H1 (cell line): ENCODE measurements at regions not wholly inside any gene's neighbourhood (a gene's known extent, or its start where the extent isn't known, plus 50 kb on each side); places are given as distances from the start of the nearest gene placed in this dataset.

Experiments used
- CTCF ChIA-PET: fragments of 300-600 bp; sonication (Branson Sonifier 250); formaldehyde crosslinking; loops from one replicate; lab custom pipeline; 2021; ENCODE audit not compliant: partially characterized antibody; lab: Charles Lee
- POLR2A ChIA-PET: fragments of 300-600 bp; sonication (Branson Sonifier 250); formaldehyde crosslinking; loops from one replicate; lab custom pipeline; 2021; ENCODE audit warnings: inconsistent platforms; ENCODE audit not compliant: partially characterized antibody; lab: Charles Lee
- DNase-seq, 2 experiments: peaks; one replicate each; pipeline versions ENCODE4 v3.0.0 to v3.0.0-alpha.2; 2010 to 2022; ENCODE audit warnings: low spot score in 2 of 2, low read depth in 1 of 2, mixed read lengths in 1 of 2
- FAIRE-seq: peaks from 2 replicates; lab custom pipeline; 2011; peaks lifted over from hg19 to GRCh38; lab: Jason Lieb, UNC
- H2AFZ ChIP-seq: 2 replicates; pipeline ENCODE4 v1.8.1; 2012; ENCODE audit warnings: low read length, inconsistent platforms
- H2AK5ac ChIP-seq: 2 replicates; pipeline ENCODE4 v1.6.1; 2013; ENCODE audit warnings: low read depth, low read length
- H2BK120ac ChIP-seq: replicated peaks from 2 replicates; pipeline ENCODE3; 2013; ENCODE audit warnings: low read depth, low read length, inconsistent platforms
- H2BK12ac ChIP-seq: 2 replicates; pipeline ENCODE4 v1.6.1; 2013; ENCODE audit warnings: low read depth, low read length
- H2BK15ac ChIP-seq: 2 replicates; pipeline ENCODE4 v1.6.1; 2013; ENCODE audit warnings: low read length
- H2BK20ac ChIP-seq: 2 replicates; pipeline ENCODE4 v1.6.1; 2013; ENCODE audit warnings: low read length
- H2BK5ac ChIP-seq: 2 replicates; pipeline ENCODE4 v1.6.1; 2013; ENCODE audit warnings: low read depth, low read length
- H3K14ac ChIP-seq: 2 replicates; pipeline ENCODE4 v1.6.1; 2013; ENCODE audit warnings: inconsistent platforms; ENCODE audit not compliant: insufficient read length
- H3K18ac ChIP-seq: 2 replicates; pipeline ENCODE4 v1.6.1; 2013; ENCODE audit warnings: low read length; ENCODE audit errors: extremely low read depth
- H3K23ac ChIP-seq: 2 replicates; pipeline ENCODE4 v1.6.1; 2013; ENCODE audit warnings: inconsistent platforms; ENCODE audit not compliant: insufficient read length
- H3K23me2 ChIP-seq: 2 replicates; pipeline ENCODE4 v1.6.1; 2013; ENCODE audit warnings: low read depth, low read length
- H3K27ac ChIP-seq: 2 replicates; pipeline ENCODE4 v1.6.1; 2011; ENCODE audit warnings: low read depth, low read length, inconsistent platforms
- H3K27me3 ChIP-seq, 4 experiments: replicated peaks in 1 of 4; 1 replicate in 1 of 4; 2 replicates in 3 of 4; pipeline versions ENCODE4 v1.6.1 to v1.8.1; 2011 to 2013; ENCODE audit warnings: low read length in 3 of 4, mild to moderate bottlenecking in 3 of 4, inconsistent platforms in 2 of 4, mixed read lengths in 2 of 4, moderate library complexity in 1 of 4; ENCODE audit not compliant: control insufficient read depth in 3 of 4, insufficient read depth in 3 of 4; ENCODE audit errors: extremely low read depth in 1 of 4
- H3K36me3 ChIP-seq, 4 experiments: 2 replicates each; pipeline versions ENCODE4 v1.6.1 to v1.8.1; 2011 to 2013; ENCODE audit warnings: mild to moderate bottlenecking in 4 of 4, low read length in 3 of 4, moderate library complexity in 2 of 4, control low read depth in 1 of 4, inconsistent platforms in 1 of 4; ENCODE audit not compliant: insufficient read depth in 4 of 4, control insufficient read depth in 2 of 4
- H3K4ac ChIP-seq: replicated peaks from 2 replicates; pipeline ENCODE3; 2013; ENCODE audit warnings: low read length, low read depth, mixed read lengths, inconsistent platforms; ENCODE audit not compliant: insufficient read length
- H3K4me1 ChIP-seq, 4 experiments: replicated peaks in 1 of 4; 1 replicate in 1 of 4; 2 replicates in 3 of 4; pipeline versions ENCODE4 v1.6.1 to v1.8.1; 2011 to 2013; ENCODE audit warnings: low read length in 3 of 4, inconsistent platforms in 2 of 4, mixed read lengths in 1 of 4; ENCODE audit not compliant: insufficient read depth in 4 of 4, control insufficient read depth in 3 of 4
- H3K4me2 ChIP-seq, 2 experiments: 2 replicates each; pipeline versions ENCODE4 v1.6.1 to v1.8.1; 2011 to 2013; ENCODE audit warnings: low read depth in 2 of 2, low read length in 2 of 2, control low read depth in 1 of 2, inconsistent platforms in 1 of 2, mild to moderate bottlenecking in 1 of 2; ENCODE audit not compliant: insufficient read depth in 1 of 2
- H3K4me3 ChIP-seq, 4 experiments: fragments of 200-600, 300-600 bp in 1 of 4; sonication (generic), shearing (Covaris generic), sonication (Bioruptor Twin) in 1 of 4; 2 replicates each; pipeline versions ENCODE4 v1.5.1 to v1.8.1; 2011 to 2016; ENCODE audit warnings: low read length in 4 of 4, low read depth in 3 of 4, control low read depth in 2 of 4, inconsistent platforms in 2 of 4, mild to moderate bottlenecking in 2 of 4, mixed read lengths in 1 of 4, moderate library complexity in 1 of 4; ENCODE audit not compliant: insufficient read depth in 2 of 4; ENCODE audit errors: extremely low read depth in 1 of 4
- H3K56ac ChIP-seq: replicated peaks from 2 replicates; pipeline ENCODE3; 2013; ENCODE audit warnings: low read depth, mild to moderate bottlenecking, mixed read lengths, low read length, inconsistent platforms; ENCODE audit not compliant: insufficient read length
- H3K79me1 ChIP-seq: 2 replicates; pipeline ENCODE4 v1.6.1; 2013; ENCODE audit warnings: low read depth, low read length, control low read depth
- H3K79me2 ChIP-seq, 2 experiments: 2 replicates each; pipeline versions ENCODE4 v1.6.1 to v1.8.1; 2012 to 2013; ENCODE audit warnings: low read length in 2 of 2, mild to moderate bottlenecking in 2 of 2, inconsistent platforms in 1 of 2; ENCODE audit not compliant: insufficient read depth in 2 of 2, control insufficient read depth in 1 of 2
- H3K9ac ChIP-seq, 4 experiments: replicated peaks in 1 of 4; 1 replicate in 1 of 4; 2 replicates in 3 of 4; pipeline versions ENCODE4 v1.6.1 to v1.8.1; 2011 to 2013; ENCODE audit warnings: low read depth in 3 of 4, low read length in 3 of 4, control low read depth in 2 of 4, mild to moderate bottlenecking in 2 of 4, moderate library complexity in 2 of 4, inconsistent platforms in 1 of 4; ENCODE audit errors: extremely low read depth in 1 of 4
- H3K9me3 ChIP-seq, 2 experiments: 2 replicates each; pipeline versions ENCODE4 v1.6.1 to v1.8.1; 2012 to 2013; ENCODE audit warnings: mild to moderate bottlenecking in 2 of 2, moderate library complexity in 2 of 2, control low read depth in 1 of 2, inconsistent platforms in 1 of 2, low read depth in 1 of 2, low read length in 1 of 2, mixed read lengths in 1 of 2; ENCODE audit not compliant: insufficient read depth in 2 of 2
- H4K20me1 ChIP-seq, 2 experiments: replicated peaks in 1 of 2; 2 replicates each; pipeline versions ENCODE3 to v1.8.1; 2011 to 2013; ENCODE audit warnings: inconsistent platforms in 2 of 2, low read length in 2 of 2, mild to moderate bottlenecking in 1 of 2; ENCODE audit not compliant: insufficient read depth in 2 of 2, control insufficient read depth in 1 of 2
- H4K5ac ChIP-seq: 2 replicates; pipeline ENCODE4 v1.6.1; 2013; ENCODE audit warnings: low read length, low read depth, mixed read lengths, inconsistent platforms; ENCODE audit not compliant: insufficient read length
- H4K8ac ChIP-seq: 2 replicates; pipeline ENCODE4 v1.8.0; 2013; ENCODE audit warnings: mild to moderate bottlenecking, moderate library complexity, low read length, inconsistent platforms; ENCODE audit not compliant: insufficient read depth; ENCODE audit errors: extremely low read depth
- H4K91ac ChIP-seq: replicated peaks from 2 replicates; pipeline ENCODE3; 2013; ENCODE audit warnings: low read length, mixed read lengths, inconsistent platforms; ENCODE audit not compliant: insufficient read length
- ATF2 ChIP-seq: IDR thresholded peaks from 2 replicates; pipeline ENCODE4 v1.6.1; 2012; ENCODE audit warnings: low read length, inconsistent platforms
- BACH1 ChIP-seq: IDR thresholded peaks from 2 replicates; pipeline ENCODE4 v1.6.1; 2012; ENCODE audit warnings: low read length, improper control_type of control experiment
- CBX8 ChIP-seq: fragments of 300-800, 300-1000 bp; sonication (generic); IDR thresholded peaks from 2 replicates; pipeline ENCODE4 v1.7.1; 2016; ENCODE audit warnings: low read depth, low read length, borderline replicate concordance
- EGR1 ChIP-seq: IDR thresholded peaks from 2 replicates; pipeline ENCODE4 v1.6.1; 2011; ENCODE audit warnings: low read depth, low read length, borderline replicate concordance
- KDM1A ChIP-seq: fragments of 200-600, 300-600 bp; sonication (generic); IDR thresholded peaks from 2 replicates; pipeline ENCODE4 v1.7.1; 2016; ENCODE audit warnings: mild to moderate bottlenecking, low read length, borderline replicate concordance
- MAFK ChIP-seq: IDR thresholded peaks from 2 replicates; pipeline ENCODE4 v1.6.1; 2012; ENCODE audit warnings: low read depth, mild to moderate bottlenecking, improper control_type of control experiment, low read length
- MAX ChIP-seq: IDR thresholded peaks from 2 replicates; pipeline ENCODE4 v1.6.1; 2012; ENCODE audit warnings: inconsistent platforms
- RFX5 ChIP-seq: IDR thresholded peaks from 2 replicates; pipeline ENCODE4 v1.6.1; 2011; ENCODE audit warnings: low read depth, low read length, improper control_type of control experiment, borderline replicate concordance
- YY1 ChIP-seq: IDR thresholded peaks from 2 replicates; pipeline ENCODE4 v1.6.1; 2011; ENCODE audit warnings: low read depth, mild to moderate bottlenecking, low read length
- WGBS, 2 experiments: shearing (Covaris generic) in 1 of 2; methylation state at CpG; one replicate each; pipeline versions ENCODE4 v1.1.6 to v1.1.7; 2013 to 2015; ENCODE audit warnings: low lambda C conversion rate in 2 of 2, mixed read lengths in 2 of 2, inconsistent platforms in 1 of 2, low coverage in 1 of 2, missing lambda C conversion rate in 1 of 2; ENCODE audit not compliant: insufficient replicate concordance in 2 of 2, insufficient coverage in 1 of 2, insufficient read length in 1 of 2; ENCODE audit errors: extremely low coverage in 1 of 2, missing lambda C conversion rate in 1 of 2; 5-methylcytosine and 5-hydroxymethylcytosine counted together

- DNase-seq: no peak
- FAIRE-seq: no peak
- Histone ChIP-seq H3K4ac (no peak overlapping the region), H3K27me3 (no peaks in the 10 kb centered on the region), H2BK15ac (no peak overlapping the region), H4K5ac (no peak overlapping the region), H2BK20ac (no peak overlapping the region), H3K79me2 (no peaks in the 10 kb centered on the region), H2AK5ac (no peak overlapping the region), H4K8ac (no peak overlapping the region), H3K9ac (no peak overlapping the region), H4K91ac (no peak overlapping the region), H3K36me3 (no peaks in the 10 kb centered on the region), H3K4me1 (no peaks in the 10 kb centered on the region), H2BK120ac (no peak overlapping the region), H2BK5ac (no peak overlapping the region), H4K20me1 (no peaks in the 10 kb centered on the region), H3K23ac (no peak overlapping the region), H2BK12ac (no peak overlapping the region), H3K18ac (no peak overlapping the region), H3K14ac (no peak overlapping the region), H3K23me2 (no peaks in the 10 kb centered on the region), H3K56ac (no peak overlapping the region), H3K79me1 (no peaks in the 10 kb centered on the region), H2AFZ (no peak overlapping the region), H3K9me3 (no peaks in the 10 kb centered on the region), H3K27ac (no peak overlapping the region), H3K4me2 (no peak overlapping the region), H3K4me3 (no peak overlapping the region)
- 90% methylated on average over 1 of the region's 1 CpG; no CpG with 5 or more reads in 1 of the 2 experiments for WGBS, 2 experiments
- CTCF ChIA-PET: no interaction called here
- POLR2A ChIA-PET: no interaction called here
- TF ChIP-seq EGR1 (no peak), CBX8 (no peak), MAX (no peak), RFX5 (no peak), ATF2 (no peak), YY1 (no peak), BACH1 (no peak), KDM1A (no peak), MAFK (no peak)
Measured at GRCh38 chr3:83230376-83230775, 1468.9 kb upstream of the GBE1 start.
